Tibial artery (tissue), 4 donors: ENCODE measurements at regions not wholly inside any gene's neighbourhood (a gene's known extent, or its start where the extent isn't known, plus 50 kb on each side); places are given as distances from the start of the nearest gene placed in this dataset.
A peak's percentile ranks its signal among the peaks of the same experiment; 100 is the strongest.
"Not testable (repeated sequence)": the region's sequence is repeated elsewhere in the genome, so short reads cannot be mapped to it uniquely, and the experiment has no call there.

Source experiments
- DNase-seq, 2 donors: peaks; one replicate each; pipeline ENCODE4 v3.0.0-alpha.2; 2019
- H3K27ac ChIP-seq, 2 donors: fragments of 200-600 bp; sonication (generic) in 1 of 2; 1 replicate in 1 of 2; 2 replicates in 1 of 2; pipeline ENCODE4 v1.5.1; 2018 to 2019; ENCODE audit warnings: mild to moderate bottlenecking in 1 of 2
- H3K27me3 ChIP-seq, 2 donors: fragments of 200-600 bp; sonication (generic) in 1 of 2; one replicate each; pipeline versions ENCODE4 v1.5.1 to v1.6.0; 2016 to 2019
- H3K36me3 ChIP-seq, 3 donors: fragments of 200-600 bp; sonication (generic) in 2 of 3; one replicate each; pipeline ENCODE4 v1.5.1; 2016 to 2019; ENCODE audit warnings: mild to moderate bottlenecking in 2 of 3
- H3K4me1 ChIP-seq, 4 donors: fragments of 200-600 bp; sonication (generic) in 2 of 4; 1 replicate in 3 of 4; 2 replicates in 1 of 4; pipeline ENCODE4 v1.5.1; 2016 to 2019
- H3K4me3 ChIP-seq, 2 donors: fragments of 200-600 bp; sonication (generic) in 1 of 2; 1 replicate in 1 of 2; 2 replicates in 1 of 2; pipeline ENCODE4 v1.5.1; 2018 to 2019; ENCODE audit warnings: mild to moderate bottlenecking in 2 of 2
- H3K9me3 ChIP-seq, 3 donors: fragments of 200-600 bp; sonication (generic) in 1 of 3; one replicate each; pipeline ENCODE4 v1.5.1; 2016 to 2019
- CTCF ChIP-seq, 2 experiments: fragments of 200-600 bp in 1 of 2; fragments of 450-650 bp in 1 of 2; IDR thresholded peaks; one replicate each; pipeline ENCODE4 v1.5.1; 2017 to 2019; ENCODE audit warnings: antibody characterized with exemption in 2 of 2, mild to moderate bottlenecking in 1 of 2, moderate library complexity in 1 of 2
- intact Hi-C: fragments of 100-400 bp; cut with DNase I; formaldehyde crosslinking; loops from one replicate; pipeline ENCODE4 v1.15.0; 2023; ENCODE audit warnings: low total_unique reads

GRCh38 chr5:17121776-17122175 lies 95.7 kb upstream of the BASP1 start:
- no peaks in the 10 kb centered on the region for H3K36me3 ChIP-seq
- intact Hi-C loops: no loop called here
- no peak for DNase-seq
- H3K27me3 ChIP-seq: no peaks in the 10 kb centered on the region
- no peak for TF ChIP-seq CTCF (IDR thresholded peaks at IDR 0.05)
- H3K4me1 ChIP-seq: peaks cover 0 to 2% (median 0%) of the 10 kb centered on the region in 4 donors
- H3K27ac ChIP-seq: no peak overlapping the region
- no peaks in the 10 kb centered on the region for H3K9me3 ChIP-seq
- H3K4me3 ChIP-seq: no peak overlapping the region

- intact Hi-C loops: no loop called here
- Histone ChIP-seq H3K4me1 (peaks cover 0 to 8% (median 1%) of the 10 kb centered on the region in 4 donors), H3K27me3 (no peaks in the 10 kb centered on the region), H3K9me3 (no peaks in the 10 kb centered on the region), H3K4me3 (no peak overlapping the region), H3K36me3 (no peaks in the 10 kb centered on the region), H3K27ac (no peak overlapping the region)
- TF ChIP-seq CTCF (IDR thresholded peaks at IDR 0.05): no peak
- DNase-seq: no peak
These were observed 94.4 kb upstream of the BASP1 start for GRCh38 chr5:17123010-17123409.

- not testable (repeated sequence) for H3K36me3 ChIP-seq, H3K27ac ChIP-seq
- H3K4me1 ChIP-seq: peaks cover 0 to 15% (median 4%) of the 10 kb centered on the region in 4 donors
These were observed 93.7 kb upstream of the BASP1 start for GRCh38 chr5:17123773-17124172.

GRCh38 chr5:17127743-17128231 lies 89.6 kb upstream of the BASP1 start:
- H3K9me3 ChIP-seq: no peaks in the 10 kb centered on the region
- DNase-seq: no peak
- H3K27me3 ChIP-seq: no peaks in the 10 kb centered on the region
- H3K27ac ChIP-seq: peak overlapping the region in 1 of 2 donors; percentile 42
- no peaks in the 10 kb centered on the region for H3K36me3 ChIP-seq
- H3K4me1 ChIP-seq: peaks cover 0 to 29% (median 4%) of the 10 kb centered on the region in 4 donors
- TF ChIP-seq CTCF (IDR thresholded peaks at IDR 0.05): no peak
- intact Hi-C loops: no loop called here
- no peak overlapping the region for H3K4me3 ChIP-seq

More at GRCh38 chr5:17123773-17124172, 93.7 kb upstream of the BASP1 start:
- H3K27me3 ChIP-seq, intact Hi-C loops, DNase-seq, H3K4me3 ChIP-seq, H3K9me3 ChIP-seq: not testable (repeated sequence)

GRCh38 chr5:17129093-17129849 lies 88.2 kb upstream of the BASP1 start:
- intact Hi-C loops: no loop called here
- no peaks in the 10 kb centered on the region for H3K9me3 ChIP-seq
- H3K36me3 ChIP-seq: no peaks in the 10 kb centered on the region
- H3K27me3 ChIP-seq: no peaks in the 10 kb centered on the region
- peaks cover 0 to 29% (median 3%) of the 10 kb centered on the region in 4 donors for H3K4me1 ChIP-seq
- no peak for TF ChIP-seq CTCF (IDR thresholded peaks at IDR 0.05)
- no peak for DNase-seq
- H3K27ac ChIP-seq: no peak overlapping the region
- no peak overlapping the region for H3K4me3 ChIP-seq

GRCh38 chr5:17130302-17130701 lies 87.1 kb upstream of the BASP1 start:
- H3K27ac ChIP-seq, H3K27me3 ChIP-seq, H3K9me3 ChIP-seq, H3K4me3 ChIP-seq, H3K36me3 ChIP-seq, DNase-seq: not testable (repeated sequence)
- intact Hi-C loops: loop anchor here (5.0 to 10.0 kb wide), 2 partner anchors 54 to 193 kb away; partner anchors contain the start of gene MYO10
- peaks cover 0 to 29% (median 3%) of the 10 kb centered on the region in 4 donors for H3K4me1 ChIP-seq
